GM21529 (cell line): ENCODE measurements at regions not wholly inside any gene's neighbourhood (a gene's known extent, or its start where the extent isn't known, plus 50 kb on each side); places are given as distances from the start of the nearest gene placed in this dataset.
"Not testable (repeated sequence)": the region's sequence is repeated elsewhere in the genome, so short reads cannot be mapped to it uniquely, and the experiment has no call there.

Experiments used
- ATAC-seq: cut with Tn5 transposase; IDR thresholded peaks from one replicate; pipeline ENCODE4 v1.9.1; 2021; ENCODE audit not compliant: unreplicated experiment

GRCh38 chr21:27326301-27326700 lies 359.4 kb upstream of the ADAMTS5 start:
- no peak for ATAC-seq

GRCh38 chr21:27323331-27323730 lies 356.4 kb upstream of the ADAMTS5 start:
- ATAC-seq: no peak

GRCh38 chr21:27321791-27322190 lies 354.9 kb upstream of the ADAMTS5 start:
- ATAC-seq: no peak

- no peak for ATAC-seq
Measured at GRCh38 chr21:27320868-27321267, 354.0 kb upstream of the ADAMTS5 start.

- ATAC-seq: not testable (repeated sequence)
Measured at GRCh38 chr21:27317601-27318000, 350.7 kb upstream of the ADAMTS5 start.

- no peak for ATAC-seq
Measured at GRCh38 chr21:27315373-27315772, 348.5 kb upstream of the ADAMTS5 start.

GRCh38 chr21:27314131-27314530 lies 347.2 kb upstream of the ADAMTS5 start:
- no peak for ATAC-seq

GRCh38 chr21:27306791-27307775 lies 340.2 kb upstream of the ADAMTS5 start:
- ATAC-seq: no peak

- no peak for ATAC-seq
Measured at GRCh38 chr21:27306206-27306605, 339.3 kb upstream of the ADAMTS5 start.

GRCh38 chr21:27301220-27301619 lies 334.3 kb upstream of the ADAMTS5 start:
- no peak for ATAC-seq

- ATAC-seq: no peak
Measured at GRCh38 chr21:27300770-27301169, 333.9 kb upstream of the ADAMTS5 start.

GRCh38 chr21:27298465-27298864 lies 331.6 kb upstream of the ADAMTS5 start:
- ATAC-seq: no peak

- no peak for ATAC-seq
Measured at GRCh38 chr21:27293239-27293638, 326.4 kb upstream of the ADAMTS5 start.

- ATAC-seq: no peak
Measured at GRCh38 chr21:27292783-27293182, 325.9 kb upstream of the ADAMTS5 start.

GRCh38 chr21:27292229-27292628 lies 325.3 kb upstream of the ADAMTS5 start:
- no peak for ATAC-seq

GRCh38 chr21:27291006-27291405 lies 324.1 kb upstream of the ADAMTS5 start:
- ATAC-seq: no peak

- no peak for ATAC-seq
Measured at GRCh38 chr21:27290028-27290427, 323.1 kb upstream of the ADAMTS5 start.

GRCh38 chr21:27286760-27287159 lies 319.9 kb upstream of the ADAMTS5 start:
- no peak for ATAC-seq

GRCh38 chr21:27277110-27277509 lies 310.2 kb upstream of the ADAMTS5 start:
- no peak for ATAC-seq

- no peak for ATAC-seq
Measured at GRCh38 chr21:27275294-27275927, 308.5 kb upstream of the ADAMTS5 start.

- ATAC-seq: no peak
Measured at GRCh38 chr21:27269644-27270043, 302.8 kb upstream of the ADAMTS5 start.

- no peak for ATAC-seq
Measured at GRCh38 chr21:27268290-27268689, 301.4 kb upstream of the ADAMTS5 start.
